ENCODE measurements at regions not wholly inside any gene's neighbourhood (a gene's known extent, or its start where the extent isn't known, plus 50 kb on each side); places are given as distances from the start of the nearest gene placed in this dataset.

DNA sequence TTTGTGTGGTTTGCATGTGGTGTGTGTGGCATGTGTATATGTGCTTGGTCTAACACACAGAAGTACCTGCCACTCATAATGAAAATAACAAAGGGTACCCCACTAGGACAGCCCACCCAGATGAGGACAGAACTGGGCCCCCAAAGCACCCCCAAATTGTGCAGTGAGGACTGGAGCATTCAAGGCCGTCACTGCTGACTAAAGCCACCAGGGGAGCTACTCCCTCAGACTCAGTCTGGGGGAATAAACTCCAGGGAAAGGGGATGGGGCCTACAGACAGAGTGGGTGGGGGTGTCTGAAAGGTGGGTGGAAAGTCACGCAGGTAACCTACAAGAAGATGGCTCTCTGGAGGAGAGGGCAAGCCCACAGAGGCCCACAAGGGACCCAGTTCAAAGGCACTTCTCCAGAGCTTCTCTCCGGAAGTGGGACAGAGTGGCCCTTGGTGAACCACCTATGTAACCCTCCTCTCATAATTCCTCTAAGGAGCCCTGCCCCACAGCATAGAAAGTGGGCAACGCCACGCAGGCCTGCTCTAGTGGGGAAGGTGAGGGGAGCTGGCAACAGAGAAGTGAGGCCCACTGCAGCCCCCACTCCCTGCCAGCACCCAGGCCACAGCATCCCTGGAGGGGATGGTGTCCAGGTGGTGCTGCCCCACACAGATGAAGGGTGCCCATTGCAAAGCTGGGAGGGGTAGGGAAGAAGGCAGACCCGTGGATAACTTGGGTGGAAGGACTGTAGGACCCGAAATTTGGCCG lies 122.8 kb upstream of the MAFB start:
- Histone ChIP-seq H3K27ac (no peak overlapping the region), H3K4me3 (no peak overlapping the region), H3K9me3 (no peaks in the 10 kb centered on the region), H3K4me1 (no peaks in the 10 kb centered on the region), H3K27me3 (peaks cover 0 to 5% (median 0%) of the 10 kb centered on the region in 3 donors), H3K36me3 (no peaks in the 10 kb centered on the region)
- TF ChIP-seq POLR2AphosphoS5 (IDR thresholded peaks at IDR 0.05) (no peak), EP300 (IDR thresholded peaks at IDR 0.05) (no peak), POLR2A (IDR thresholded peaks at IDR 0.05) (no peak)
- TF ChIP-seq, protein P1, sequence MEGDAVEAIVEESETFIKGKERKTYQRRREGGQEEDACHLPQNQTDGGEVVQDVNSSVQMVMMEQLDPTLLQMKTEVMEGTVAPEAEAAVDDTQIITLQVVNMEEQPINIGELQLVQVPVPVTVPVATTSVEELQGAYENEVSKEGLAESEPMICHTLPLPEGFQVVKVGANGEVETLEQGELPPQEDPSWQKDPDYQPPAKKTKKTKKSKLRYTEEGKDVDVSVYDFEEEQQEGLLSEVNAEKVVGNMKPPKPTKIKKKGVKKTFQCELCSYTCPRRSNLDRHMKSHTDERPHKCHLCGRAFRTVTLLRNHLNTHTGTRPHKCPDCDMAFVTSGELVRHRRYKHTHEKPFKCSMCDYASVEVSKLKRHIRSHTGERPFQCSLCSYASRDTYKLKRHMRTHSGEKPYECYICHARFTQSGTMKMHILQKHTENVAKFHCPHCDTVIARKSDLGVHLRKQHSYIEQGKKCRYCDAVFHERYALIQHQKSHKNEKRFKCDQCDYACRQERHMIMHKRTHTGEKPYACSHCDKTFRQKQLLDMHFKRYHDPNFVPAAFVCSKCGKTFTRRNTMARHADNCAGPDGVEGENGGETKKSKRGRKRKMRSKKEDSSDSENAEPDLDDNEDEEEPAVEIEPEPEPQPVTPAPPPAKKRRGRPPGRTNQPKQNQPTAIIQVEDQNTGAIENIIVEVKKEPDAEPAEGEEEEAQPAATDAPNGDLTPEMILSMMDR (IDR thresholded peaks at IDR 0.05): no peak
- WGBS, 2 donors: 86 to 90% methylated on average over 8 of the region's 8 CpGs
- DNase-seq: no peak
- intact Hi-C loops (cut with DNase I): no loop called here

DNA sequence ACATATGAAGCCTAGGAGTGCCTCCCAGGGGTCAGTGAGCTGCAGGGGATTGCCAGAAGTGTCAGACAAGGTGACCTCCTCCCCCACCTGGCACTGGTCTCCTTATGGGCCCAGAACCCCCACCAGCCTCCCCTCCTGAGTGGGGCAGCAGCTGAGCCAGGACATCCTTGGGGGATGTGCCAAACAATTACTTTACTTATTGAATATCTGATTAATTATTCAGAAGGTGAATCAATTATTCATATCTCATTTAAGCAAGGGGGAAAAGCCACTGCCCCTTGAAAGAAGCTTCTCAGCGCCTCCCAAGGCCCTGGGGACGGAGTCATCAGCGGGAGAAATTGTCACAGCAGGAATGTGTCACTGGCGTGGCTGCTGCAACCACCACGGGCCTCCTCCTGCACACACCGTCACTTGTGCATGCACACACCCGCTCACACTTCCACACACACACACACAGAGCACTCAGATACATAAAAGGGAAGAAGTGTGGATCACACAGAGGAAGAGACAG lies 123.4 kb upstream of the MAFB start:
- intact Hi-C loops (cut with DNase I): no loop called here
- DNase-seq: no peak
- Histone ChIP-seq H3K9me3 (no peaks in the 10 kb centered on the region), H3K36me3 (no peaks in the 10 kb centered on the region), H3K4me1 (no peaks in the 10 kb centered on the region), H3K27me3 (no peaks in the 10 kb centered on the region), H3K4me3 (no peak overlapping the region), H3K27ac (no peak overlapping the region)
- WGBS, 2 donors: 80 to 88% methylated on average over 7 of the region's 7 CpGs
- no peak for TF ChIP-seq POLR2A (IDR thresholded peaks at IDR 0.05)
- no peak for TF ChIP-seq EP300 (IDR thresholded peaks at IDR 0.05)
- TF ChIP-seq, protein P1 (IDR thresholded peaks at IDR 0.05): no peak
- TF ChIP-seq POLR2AphosphoS5 (IDR thresholded peaks at IDR 0.05): no peak

DNA sequence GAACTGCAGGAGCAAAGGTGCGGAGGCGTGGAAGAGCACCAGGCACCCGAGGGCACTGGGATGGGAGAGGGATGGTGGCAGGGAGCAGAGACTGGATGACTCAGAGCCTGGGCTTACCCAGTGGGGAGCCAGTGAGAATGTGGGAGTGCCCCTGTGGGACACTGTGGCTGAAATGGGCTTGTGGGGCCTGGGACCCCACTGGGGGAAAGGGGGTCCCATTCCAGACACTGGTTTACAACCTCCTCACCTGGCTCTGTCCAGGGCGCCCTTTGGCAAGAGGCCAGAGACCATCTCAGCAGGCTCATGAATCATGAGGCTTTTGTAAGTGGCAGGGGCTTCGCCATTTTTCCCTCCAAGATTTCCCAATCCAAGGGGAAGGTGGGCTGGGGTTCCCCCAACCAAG lies 124.0 kb upstream of the MAFB start:
- TF ChIP-seq POLR2A (IDR thresholded peaks at IDR 0.05): no peak
- TF ChIP-seq EP300 (IDR thresholded peaks at IDR 0.05): no peak
- TF ChIP-seq POLR2AphosphoS5 (IDR thresholded peaks at IDR 0.05): no peak
- TF ChIP-seq, protein P1 (IDR thresholded peaks at IDR 0.05): no peak
- Histone ChIP-seq H3K4me3 (no peak overlapping the region), H3K9me3 (no peaks in the 10 kb centered on the region), H3K4me1 (no peaks in the 10 kb centered on the region), H3K27me3 (no peaks in the 10 kb centered on the region), H3K27ac (no peak overlapping the region), H3K36me3 (no peaks in the 10 kb centered on the region)
- intact Hi-C loops (cut with DNase I): no loop called here
- no peak for DNase-seq
- 72 to 85% methylated on average over 5 of the region's 5 CpGs for WGBS, 2 donors

DNA sequence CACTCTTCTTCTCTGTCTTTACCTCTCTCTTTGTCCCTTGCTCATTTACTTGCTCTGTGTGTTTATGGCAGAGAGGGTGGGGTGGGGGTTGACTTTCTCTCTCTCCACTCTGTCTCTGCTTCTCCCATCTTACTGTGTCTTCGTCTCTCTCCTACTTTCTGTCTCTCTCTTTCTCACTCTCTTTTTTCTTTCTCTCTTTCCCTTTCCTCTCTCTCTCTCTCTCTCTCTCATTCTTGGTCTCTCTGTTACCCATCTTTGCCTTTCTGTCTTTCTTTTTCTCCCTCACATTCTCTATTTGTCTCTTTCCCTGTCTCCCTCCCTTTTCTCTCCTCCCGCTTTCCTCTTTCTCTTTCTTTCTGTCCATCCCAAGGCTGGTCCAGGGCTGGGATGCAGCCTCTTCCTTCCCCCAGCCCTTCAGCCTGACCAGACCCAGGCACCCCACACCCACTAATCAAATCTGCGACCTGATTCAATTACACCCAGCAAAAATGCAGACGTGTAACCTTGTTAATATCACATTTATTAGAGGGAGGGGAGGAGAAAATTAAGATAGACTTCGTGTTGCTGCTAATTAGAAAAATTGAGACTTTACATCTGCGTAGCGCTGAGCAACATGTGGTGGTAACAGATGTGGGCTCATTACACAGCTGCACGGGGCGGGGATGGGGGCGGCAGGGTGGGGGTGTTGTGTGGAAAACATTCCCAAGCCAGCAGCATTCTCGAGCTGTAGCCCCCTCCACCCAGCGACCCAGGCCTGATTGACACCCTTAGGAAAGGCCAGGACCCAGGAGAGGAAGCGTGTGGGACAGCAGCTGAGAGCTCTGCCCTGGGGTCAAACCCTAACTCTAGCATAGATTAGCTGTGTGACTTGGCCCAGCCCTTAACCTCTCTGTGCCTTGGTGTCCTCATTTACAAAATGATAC lies 124.9 kb upstream of the MAFB start:
- intact Hi-C loops (cut with DNase I): no loop called here
- H3K4me3 ChIP-seq: no peak overlapping the region
- no peak overlapping the region for H3K27ac ChIP-seq
- TF ChIP-seq EP300 (IDR thresholded peaks at IDR 0.05): no peak
- TF ChIP-seq POLR2A (IDR thresholded peaks at IDR 0.05): no peak
- TF ChIP-seq, protein P1 (IDR thresholded peaks at IDR 0.05): no peak
- TF ChIP-seq POLR2AphosphoS5 (IDR thresholded peaks at IDR 0.05): no peak
- no peak for DNase-seq
- no peaks in the 10 kb centered on the region for H3K27me3 ChIP-seq
- H3K9me3 ChIP-seq: no peaks in the 10 kb centered on the region
- WGBS, 2 donors: 68 to 74% methylated on average over 13 of the region's 13 CpGs
- H3K4me1 ChIP-seq: no peaks in the 10 kb centered on the region
- no peaks in the 10 kb centered on the region for H3K36me3 ChIP-seq
